ENCODE measurements at regions not wholly inside any gene's neighbourhood (a gene's known extent, or its start where the extent isn't known, plus 50 kb on each side); places are given as distances from the start of the nearest gene placed in this dataset.
"Not testable (repeated sequence)": the region's sequence is repeated elsewhere in the genome, so short reads cannot be mapped to it uniquely, and the experiment has no call there.

DNA sequence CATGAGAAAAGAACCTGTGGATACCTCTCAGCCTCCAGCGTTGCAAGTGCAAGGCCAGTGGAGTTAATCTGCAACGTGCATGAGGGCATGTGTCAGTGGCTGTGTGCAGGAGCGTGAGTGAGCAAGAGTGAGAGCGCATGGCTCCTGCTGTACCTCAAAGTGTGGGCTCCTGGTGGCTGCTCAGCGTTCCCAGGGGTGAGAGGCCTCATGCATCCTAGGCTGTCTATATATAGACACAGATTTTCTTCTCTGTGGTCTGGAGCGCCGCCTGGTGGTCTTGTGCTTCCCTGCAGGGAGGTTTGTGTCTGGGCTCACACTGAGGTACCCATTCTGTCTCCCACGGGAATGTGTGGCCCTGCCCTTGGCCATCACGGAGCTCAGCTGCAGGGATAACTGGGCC is 161.8 kb upstream of the POTEB2 start:
- intact Hi-C loops (cut with micrococcal nuclease); POLR2A ChIA-PET; H3K4me3 Mint-ChIP-seq (ENCODE audit: unreplicated experiment); DNase-seq (ENCODE audit: unreplicated experiment); H3K9me3 Mint-ChIP-seq (ENCODE audit: unreplicated experiment); CTCF ChIA-PET; H3K36me3 Mint-ChIP-seq (ENCODE audit: insufficient read depth, unreplicated experiment); H3K4me1 Mint-ChIP-seq (ENCODE audit: insufficient read depth, unreplicated experiment); BruUV-seq (replicated peaks); H3K27me3 Mint-ChIP-seq (ENCODE audit: insufficient read depth, unreplicated experiment); H3K27ac Mint-ChIP-seq (ENCODE audit: low read depth, unreplicated experiment): not testable (repeated sequence)

DNA sequence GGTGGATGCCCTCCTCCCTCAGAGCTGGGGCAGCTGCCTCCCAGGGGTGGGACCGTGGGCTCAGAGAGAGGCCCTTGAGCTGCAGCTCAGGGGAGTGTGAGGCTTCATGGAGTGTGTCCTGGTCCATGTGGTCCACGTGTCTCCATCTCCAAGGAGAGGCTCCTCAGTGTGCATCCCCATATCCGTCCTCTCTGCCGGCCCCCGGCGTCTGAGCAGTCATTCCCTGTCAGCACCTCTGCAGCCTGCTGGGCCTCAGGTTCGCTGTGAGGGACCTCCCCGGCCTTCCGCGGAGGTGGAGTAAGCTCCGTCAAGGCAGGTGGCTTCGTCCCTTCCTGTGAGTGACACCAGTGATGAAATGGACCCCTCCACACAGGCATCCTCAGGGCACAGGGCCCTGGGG is 160.7 kb upstream of the POTEB2 start:
- H3K27ac Mint-ChIP-seq (ENCODE audit: low read depth, unreplicated experiment); BruUV-seq (replicated peaks); H3K9me3 Mint-ChIP-seq (ENCODE audit: unreplicated experiment); H3K4me3 Mint-ChIP-seq (ENCODE audit: unreplicated experiment); H3K4me1 Mint-ChIP-seq (ENCODE audit: insufficient read depth, unreplicated experiment); H3K27me3 Mint-ChIP-seq (ENCODE audit: insufficient read depth, unreplicated experiment); CTCF ChIA-PET; intact Hi-C loops (cut with micrococcal nuclease); DNase-seq (ENCODE audit: unreplicated experiment); POLR2A ChIA-PET; H3K36me3 Mint-ChIP-seq (ENCODE audit: insufficient read depth, unreplicated experiment): not testable (repeated sequence)

DNA sequence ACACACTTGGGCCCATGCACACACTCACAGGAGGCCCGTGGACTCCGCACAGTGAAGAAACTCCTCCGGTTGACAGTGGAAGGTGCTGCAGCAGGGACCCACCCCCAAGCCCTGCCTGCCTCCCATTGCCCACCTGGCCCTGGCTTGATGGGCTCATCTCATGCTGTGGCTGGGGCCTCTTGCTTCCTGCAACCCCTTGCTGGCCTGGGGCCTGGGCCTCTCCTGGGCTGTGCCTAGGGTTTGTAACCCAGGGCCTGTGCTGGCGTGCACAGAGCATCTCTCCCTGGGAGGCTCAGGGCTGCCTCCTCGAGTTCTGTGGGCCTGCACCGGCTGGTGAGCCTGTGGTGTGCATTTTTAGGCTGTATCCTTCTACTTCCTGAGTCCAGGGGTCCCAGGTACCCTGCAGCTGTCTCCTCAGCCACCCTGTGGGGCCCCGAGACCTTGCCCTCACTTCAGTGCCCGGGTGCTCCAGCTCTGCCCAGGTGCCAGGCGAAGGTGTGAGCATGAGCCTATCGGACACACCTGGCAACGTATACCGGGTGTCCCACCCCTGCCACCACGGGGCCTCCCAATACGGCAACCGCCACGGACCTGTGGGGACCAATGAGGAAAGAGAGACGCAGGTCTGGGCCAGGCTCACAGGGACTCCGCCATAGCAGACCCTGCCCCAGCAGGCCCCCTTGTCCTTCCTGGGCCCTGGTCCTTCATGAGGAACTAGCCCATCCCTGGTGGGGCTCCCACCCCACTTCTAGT is 158.3 kb upstream of the POTEB2 start:
- H3K4me1 Mint-ChIP-seq (ENCODE audit: insufficient read depth, unreplicated experiment); POLR2A ChIA-PET; DNase-seq (ENCODE audit: unreplicated experiment); intact Hi-C loops (cut with micrococcal nuclease); BruUV-seq (replicated peaks); H3K27me3 Mint-ChIP-seq (ENCODE audit: insufficient read depth, unreplicated experiment); H3K36me3 Mint-ChIP-seq (ENCODE audit: insufficient read depth, unreplicated experiment); H3K27ac Mint-ChIP-seq (ENCODE audit: low read depth, unreplicated experiment); H3K4me3 Mint-ChIP-seq (ENCODE audit: unreplicated experiment); H3K9me3 Mint-ChIP-seq (ENCODE audit: unreplicated experiment); CTCF ChIA-PET: not testable (repeated sequence)

DNA sequence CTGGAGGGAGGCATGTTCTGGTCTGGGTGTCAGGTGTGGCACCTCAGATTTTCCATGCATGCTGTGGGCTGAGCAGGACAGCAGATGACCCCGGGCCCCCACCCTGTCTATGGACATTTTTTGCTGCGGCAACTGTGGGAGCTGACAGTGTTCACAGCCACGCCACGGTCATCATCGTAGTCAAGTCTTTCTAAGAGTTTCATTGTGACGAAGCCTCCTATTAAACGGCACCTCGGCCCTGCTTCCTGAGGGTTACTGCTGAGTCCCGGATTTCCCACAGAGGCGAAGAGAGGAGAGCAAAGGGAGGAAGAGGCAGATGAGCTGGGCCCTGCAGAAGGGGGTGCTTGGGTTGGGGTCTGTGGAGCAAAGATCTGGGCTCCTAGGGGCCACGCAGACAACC is 152.1 kb upstream of the POTEB2 start:
- H3K36me3 Mint-ChIP-seq (ENCODE audit: insufficient read depth, unreplicated experiment); H3K9me3 Mint-ChIP-seq (ENCODE audit: unreplicated experiment); H3K4me3 Mint-ChIP-seq (ENCODE audit: unreplicated experiment); CTCF ChIA-PET; DNase-seq (ENCODE audit: unreplicated experiment); H3K27ac Mint-ChIP-seq (ENCODE audit: low read depth, unreplicated experiment); POLR2A ChIA-PET; intact Hi-C loops (cut with micrococcal nuclease); H3K27me3 Mint-ChIP-seq (ENCODE audit: insufficient read depth, unreplicated experiment); BruUV-seq (replicated peaks); H3K4me1 Mint-ChIP-seq (ENCODE audit: insufficient read depth, unreplicated experiment): not testable (repeated sequence)

DNA sequence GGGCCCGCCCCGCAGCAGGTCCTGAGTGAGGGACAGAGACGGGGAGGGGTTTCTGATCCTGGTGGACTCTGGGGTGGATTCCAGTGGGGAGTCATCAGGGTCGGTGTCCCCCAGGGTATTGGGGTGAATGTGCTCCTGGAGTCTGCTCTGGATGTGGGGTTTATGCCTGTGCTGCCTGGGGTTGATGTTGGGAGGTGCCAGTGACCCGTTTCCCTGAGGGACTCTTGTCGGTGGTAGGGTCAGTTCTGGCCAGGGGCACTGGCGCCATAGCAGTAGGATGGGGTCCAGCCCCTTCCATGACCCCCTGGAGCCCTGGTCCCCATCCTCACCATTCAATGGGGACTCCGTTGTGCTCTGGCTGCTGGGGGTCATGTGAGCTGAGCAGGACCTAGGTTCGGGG is 151.2 kb upstream of the POTEB2 start:
- H3K4me1 Mint-ChIP-seq (ENCODE audit: insufficient read depth, unreplicated experiment); H3K4me3 Mint-ChIP-seq (ENCODE audit: unreplicated experiment); intact Hi-C loops (cut with micrococcal nuclease); POLR2A ChIA-PET; CTCF ChIA-PET; H3K36me3 Mint-ChIP-seq (ENCODE audit: insufficient read depth, unreplicated experiment); BruUV-seq (replicated peaks); H3K9me3 Mint-ChIP-seq (ENCODE audit: unreplicated experiment); H3K27me3 Mint-ChIP-seq (ENCODE audit: insufficient read depth, unreplicated experiment); DNase-seq (ENCODE audit: unreplicated experiment); H3K27ac Mint-ChIP-seq (ENCODE audit: low read depth, unreplicated experiment): not testable (repeated sequence)

DNA sequence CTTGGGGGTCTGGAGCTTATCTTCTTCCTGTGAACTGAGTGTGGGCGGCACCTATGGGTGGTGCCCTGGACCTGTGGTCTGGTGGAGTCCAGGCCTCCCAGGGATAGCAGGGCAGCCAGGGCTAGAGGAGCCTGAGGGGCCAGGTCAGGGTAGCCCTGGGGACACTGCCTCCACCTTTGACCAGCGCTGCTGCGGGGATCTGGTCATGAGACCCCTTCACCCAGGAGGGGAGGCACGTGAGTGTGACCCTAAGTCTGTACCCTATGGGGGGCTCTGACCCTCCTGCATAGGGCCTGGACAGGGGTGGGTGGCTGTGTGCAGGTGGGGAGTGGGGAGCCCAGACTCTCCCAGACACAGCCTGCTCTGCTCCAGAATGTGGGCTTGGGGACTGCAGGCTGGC is 150.5 kb upstream of the POTEB2 start:
- DNase-seq (ENCODE audit: unreplicated experiment); POLR2A ChIA-PET; H3K9me3 Mint-ChIP-seq (ENCODE audit: unreplicated experiment); H3K27me3 Mint-ChIP-seq (ENCODE audit: insufficient read depth, unreplicated experiment); H3K4me3 Mint-ChIP-seq (ENCODE audit: unreplicated experiment); BruUV-seq (replicated peaks); H3K36me3 Mint-ChIP-seq (ENCODE audit: insufficient read depth, unreplicated experiment); H3K27ac Mint-ChIP-seq (ENCODE audit: low read depth, unreplicated experiment); CTCF ChIA-PET; intact Hi-C loops (cut with micrococcal nuclease); H3K4me1 Mint-ChIP-seq (ENCODE audit: insufficient read depth, unreplicated experiment): not testable (repeated sequence)

DNA sequence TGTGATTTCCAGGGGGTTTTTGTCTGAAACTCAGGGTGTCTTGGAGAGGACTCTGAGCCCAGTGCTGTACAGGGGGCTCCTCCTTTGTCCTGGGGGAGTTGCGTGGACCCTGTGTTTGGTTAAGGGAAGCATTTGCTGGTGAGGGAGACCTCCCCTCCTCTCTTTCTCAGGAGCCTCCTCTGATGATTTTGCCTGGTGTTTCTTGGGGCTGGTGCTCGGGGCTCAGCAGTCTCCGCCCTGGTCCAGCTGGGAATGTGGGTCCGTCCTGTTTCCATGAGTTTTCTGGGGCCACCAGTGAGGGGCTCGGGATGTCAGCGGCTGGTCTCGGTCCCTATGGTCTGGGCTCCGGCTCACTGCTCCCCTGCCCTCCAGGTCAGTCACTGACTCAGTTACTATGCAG is 149.1 kb upstream of the POTEB2 start:
- BruUV-seq (replicated peaks); H3K4me1 Mint-ChIP-seq (ENCODE audit: insufficient read depth, unreplicated experiment); H3K36me3 Mint-ChIP-seq (ENCODE audit: insufficient read depth, unreplicated experiment); CTCF ChIA-PET; H3K27ac Mint-ChIP-seq (ENCODE audit: low read depth, unreplicated experiment); DNase-seq (ENCODE audit: unreplicated experiment); H3K27me3 Mint-ChIP-seq (ENCODE audit: insufficient read depth, unreplicated experiment); POLR2A ChIA-PET; H3K9me3 Mint-ChIP-seq (ENCODE audit: unreplicated experiment); intact Hi-C loops (cut with micrococcal nuclease); H3K4me3 Mint-ChIP-seq (ENCODE audit: unreplicated experiment): not testable (repeated sequence)

DNA sequence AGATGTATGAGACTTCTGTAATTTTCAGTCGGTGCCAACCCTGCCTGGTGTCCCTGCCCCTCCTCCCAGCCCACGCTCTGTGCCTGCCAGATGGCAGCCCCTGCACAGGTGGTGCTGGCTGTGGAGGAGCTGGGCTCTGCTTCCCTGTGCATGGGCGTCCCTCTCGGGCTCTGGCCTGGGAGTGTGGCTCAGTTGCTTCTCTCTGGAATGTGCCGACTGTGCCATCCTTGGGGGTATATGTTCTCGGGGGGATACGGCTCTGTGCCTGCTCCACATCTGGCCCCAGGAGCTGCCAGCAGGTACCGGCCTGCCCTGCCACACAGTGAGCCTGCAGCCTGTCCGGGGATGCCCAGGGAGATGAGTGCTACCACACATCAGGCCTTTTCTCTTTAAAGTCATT is 147.2 kb upstream of the POTEB2 start:
- BruUV-seq (replicated peaks); H3K9me3 Mint-ChIP-seq (ENCODE audit: unreplicated experiment); POLR2A ChIA-PET; CTCF ChIA-PET; H3K27ac Mint-ChIP-seq (ENCODE audit: low read depth, unreplicated experiment); H3K27me3 Mint-ChIP-seq (ENCODE audit: insufficient read depth, unreplicated experiment); H3K4me3 Mint-ChIP-seq (ENCODE audit: unreplicated experiment); DNase-seq (ENCODE audit: unreplicated experiment); H3K36me3 Mint-ChIP-seq (ENCODE audit: insufficient read depth, unreplicated experiment); H3K4me1 Mint-ChIP-seq (ENCODE audit: insufficient read depth, unreplicated experiment); intact Hi-C loops (cut with micrococcal nuclease): not testable (repeated sequence)

DNA sequence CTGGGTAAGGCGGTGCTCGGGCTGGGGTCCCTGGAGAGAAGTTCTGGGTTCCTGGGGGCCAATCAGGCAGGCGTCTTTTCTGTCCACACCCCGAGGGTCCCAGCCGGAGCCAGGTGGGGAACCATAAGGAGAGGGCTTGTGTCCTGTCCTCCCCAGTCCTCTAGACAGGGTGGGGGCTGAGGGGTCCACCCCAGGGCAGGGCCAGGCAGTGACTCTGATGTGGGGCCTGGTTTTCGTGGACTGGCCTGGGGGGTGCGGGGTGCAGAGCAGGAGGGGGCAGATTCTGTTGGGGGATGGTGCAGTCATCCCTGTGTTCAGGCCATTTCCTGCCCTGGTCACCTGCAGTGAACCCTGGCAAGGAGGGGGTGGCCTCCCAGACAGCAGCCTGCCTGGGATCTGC is 143.5 kb upstream of the POTEB2 start:
- CTCF ChIA-PET; DNase-seq (ENCODE audit: unreplicated experiment); H3K36me3 Mint-ChIP-seq (ENCODE audit: insufficient read depth, unreplicated experiment); H3K4me1 Mint-ChIP-seq (ENCODE audit: insufficient read depth, unreplicated experiment); H3K4me3 Mint-ChIP-seq (ENCODE audit: unreplicated experiment); POLR2A ChIA-PET; H3K9me3 Mint-ChIP-seq (ENCODE audit: unreplicated experiment); intact Hi-C loops (cut with micrococcal nuclease); H3K27me3 Mint-ChIP-seq (ENCODE audit: insufficient read depth, unreplicated experiment); BruUV-seq (replicated peaks): not testable (repeated sequence)
- H3K27ac Mint-ChIP-seq (ENCODE audit: low read depth, unreplicated experiment), result peak overlapping the region; percentile 39

DNA sequence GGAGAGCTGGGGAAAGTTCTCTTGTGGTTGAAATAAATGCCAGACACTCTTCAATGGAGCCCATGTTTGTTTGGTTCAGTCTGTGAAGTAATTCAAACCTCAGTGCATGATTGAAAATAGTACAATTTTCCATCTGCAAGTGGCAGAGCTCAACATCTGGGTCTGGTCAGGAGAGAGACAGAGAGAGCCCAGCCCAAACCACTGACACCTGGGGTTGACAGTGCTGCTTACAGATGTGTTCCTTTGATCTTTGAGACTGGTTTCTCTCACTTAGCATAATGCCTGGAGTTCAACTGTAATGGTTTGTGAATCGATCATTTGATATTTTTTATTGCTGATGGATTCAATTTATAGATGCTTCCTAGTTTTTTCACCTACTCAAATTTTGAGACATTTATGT is 137.3 kb upstream of the POTEB2 start:
- BruUV-seq (replicated peaks); H3K4me1 Mint-ChIP-seq (ENCODE audit: insufficient read depth, unreplicated experiment); H3K27ac Mint-ChIP-seq (ENCODE audit: low read depth, unreplicated experiment); CTCF ChIA-PET; intact Hi-C loops (cut with micrococcal nuclease); H3K36me3 Mint-ChIP-seq (ENCODE audit: insufficient read depth, unreplicated experiment); POLR2A ChIA-PET; H3K27me3 Mint-ChIP-seq (ENCODE audit: insufficient read depth, unreplicated experiment); DNase-seq (ENCODE audit: unreplicated experiment); H3K9me3 Mint-ChIP-seq (ENCODE audit: unreplicated experiment); H3K4me3 Mint-ChIP-seq (ENCODE audit: unreplicated experiment): not testable (repeated sequence)
